Right hindlimb (tissue), 1 donor: ENCODE measurements at regions not wholly inside any gene's neighbourhood (a gene's known extent, or its start where the extent isn't known, plus 50 kb on each side); places are given as distances from the start of the nearest gene placed in this dataset.
"Not testable (repeated sequence)": the region's sequence is repeated elsewhere in the genome, so short reads cannot be mapped to it uniquely, and the experiment has no call there.

ENCODE experiments used
- DNase-seq: peaks from one replicate; pipeline ENCODE4 v3.0.0-alpha.2; 2018

GRCh38 chr5:25150819-25151218 is 506.0 kb upstream of the CDH10 start:
- DNase-seq, result no peak

- DNase-seq, result no peak
These were observed 483.8 kb upstream of the CDH10 start for GRCh38 chr5:25128606-25129005.

GRCh38 chr5:25119650-25120049 is 474.9 kb upstream of the CDH10 start:
- no peak for DNase-seq

GRCh38 chr5:25107853-25108252 is 463.1 kb upstream of the CDH10 start:
- DNase-seq, result no peak

- no peak for DNase-seq
These were observed 454.8 kb upstream of the CDH10 start for GRCh38 chr5:25099538-25099937.

- DNase-seq, result no peak
These were observed 450.5 kb upstream of the CDH10 start for GRCh38 chr5:25095261-25095660.

- no peak for DNase-seq
These were observed 449.4 kb upstream of the CDH10 start for GRCh38 chr5:25094219-25094618.

- no peak for DNase-seq
These were observed 447.1 kb upstream of the CDH10 start for GRCh38 chr5:25091921-25092320.

GRCh38 chr5:25090854-25091253 is 446.1 kb upstream of the CDH10 start:
- no peak for DNase-seq

- DNase-seq, result no peak
These were observed 445.5 kb upstream of the CDH10 start for GRCh38 chr5:25090275-25090674.

- not testable (repeated sequence) for DNase-seq
These were observed 443.9 kb upstream of the CDH10 start for GRCh38 chr5:25088689-25089088.

- DNase-seq, result not testable (repeated sequence)
These were observed 438.5 kb upstream of the CDH10 start for GRCh38 chr5:25083261-25083660.

GRCh38 chr5:25066239-25066638 is 421.5 kb upstream of the CDH10 start:
- DNase-seq, result no peak

GRCh38 chr5:25064306-25064705 is 419.5 kb upstream of the CDH10 start:
- DNase-seq, result no peak

GRCh38 chr5:25060575-25060974 is 415.8 kb upstream of the CDH10 start:
- no peak for DNase-seq

GRCh38 chr5:25056836-25057235 is 412.1 kb upstream of the CDH10 start:
- DNase-seq, result no peak

- DNase-seq, result no peak
These were observed 388.9 kb upstream of the CDH10 start for GRCh38 chr5:25033658-25034057.

- DNase-seq, result peak; percentile 18
These were observed 384.2 kb upstream of the CDH10 start for GRCh38 chr5:25029004-25029403.

GRCh38 chr5:25027526-25027925 is 382.7 kb upstream of the CDH10 start:
- DNase-seq, result no peak

GRCh38 chr5:25027061-25027460 is 382.3 kb upstream of the CDH10 start:
- no peak for DNase-seq

- no peak for DNase-seq
These were observed 381.1 kb upstream of the CDH10 start for GRCh38 chr5:25025831-25026230.

GRCh38 chr5:25020454-25020853 is 375.7 kb upstream of the CDH10 start:
- DNase-seq, result no peak

GRCh38 chr5:25009063-25009462 is 364.3 kb upstream of the CDH10 start:
- no peak for DNase-seq

GRCh38 chr5:25006734-25007133 is 362.0 kb upstream of the CDH10 start:
- DNase-seq, result no peak

GRCh38 chr5:25006237-25006636 is 361.5 kb upstream of the CDH10 start:
- no peak for DNase-seq

- no peak for DNase-seq
These were observed 360.7 kb upstream of the CDH10 start for GRCh38 chr5:25005431-25005830.
